ENCODE measurements at regions not wholly inside any gene's neighbourhood (a gene's known extent, or its start where the extent isn't known, plus 50 kb on each side); places are given as distances from the start of the nearest gene placed in this dataset.

DNA sequence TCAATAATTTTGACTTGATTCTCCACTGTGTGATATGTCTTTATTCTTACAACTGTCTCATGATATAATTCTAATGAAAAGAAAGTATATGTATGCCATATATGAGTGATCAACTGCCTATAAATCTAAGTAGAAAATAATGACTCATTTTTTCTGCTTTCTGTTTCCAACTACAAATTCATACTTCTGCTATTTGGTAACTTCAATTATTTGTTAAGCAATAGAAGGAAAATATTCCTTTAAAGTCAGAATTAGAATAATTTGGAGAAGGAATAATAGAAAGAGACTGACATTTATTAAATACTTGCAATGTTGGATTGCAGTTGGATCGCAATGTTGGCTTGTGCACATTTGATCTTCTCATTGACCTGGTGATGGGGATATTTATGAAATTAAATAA, 204.2 kb upstream of the PACRGL start:
- no peak for ATAC-seq
- no peaks in the 10 kb centered on the region for H3K27me3 ChIP-seq (ENCODE audit: control insufficient read depth in 2 of 2, insufficient read depth in 2 of 2, low read length in 2 of 2)
- H3K9ac ChIP-seq (ENCODE audit: insufficient read depth in 1 of 2, low read depth in 2 of 2, low read length in 2 of 2), result no peak overlapping the region
- no peaks in the 10 kb centered on the region for H3K9me3 ChIP-seq (replicated peaks; ENCODE audit: control insufficient read depth, insufficient read depth, low read depth, low read length)
- no peaks in the 10 kb centered on the region for H3K79me2 ChIP-seq (ENCODE audit: control insufficient read depth, insufficient read depth, low read length)
- no peak for FAIRE-seq
- H3K4me3 ChIP-seq, result no peak overlapping the region
- no peak overlapping the region for H3K27ac ChIP-seq (ENCODE audit: extremely low read depth, low read depth, low read length)
- no peak overlapping the region for H3K4me2 ChIP-seq (ENCODE audit: insufficient read depth, low read length)
- in situ Hi-C loops (cut with MboI) (no loop called here), intact Hi-C loops (cut with micrococcal nuclease) (no loop called here)
- ChIA-PET CTCF (ENCODE audit: low intra/inter-chr PET ratio) (no interaction called here), POLR2A (no interaction called here)
- no TSS peak for BruUV-seq (replicated peaks)
- H2AFZ ChIP-seq (ENCODE audit: low read depth, low read length), result no peak overlapping the region
- no peaks in the 10 kb centered on the region for H3K36me3 ChIP-seq (ENCODE audit: control insufficient read depth, insufficient read depth, low read length)
- no peak for DNase-seq (ENCODE audit: extremely low read depth in 1 of 4, low spot score in 3 of 4)
- H3K9me1 ChIP-seq (ENCODE audit: control insufficient read depth, insufficient read depth, low read length), result no peaks in the 10 kb centered on the region
- TF ChIP-seq SMAD1 (IDR thresholded peaks at IDR 0.05; ENCODE audit: low read depth, low read length, partially characterized antibody), result no peak
- TF ChIP-seq SREBF2 (CRISPR knock-in tag; IDR thresholded peaks at IDR 0.05), result no peak
- no peak for TF ChIP-seq TGIF2 (CRISPR knock-in tag; IDR thresholded peaks at IDR 0.05)
- no peak for TF ChIP-seq ZNF3 (CRISPR knock-in tag; IDR thresholded peaks at IDR 0.05)
- no peak for TF ChIP-seq KAT7 (CRISPR knock-in tag; IDR thresholded peaks at IDR 0.05; ENCODE audit: borderline replicate concordance)
- TF ChIP-seq ZNF347 (CRISPR knock-in tag; IDR thresholded peaks at IDR 0.05; ENCODE audit: low read depth), result no peak
- TF ChIP-seq CHD1 (IDR thresholded peaks at IDR 0.05; ENCODE audit: low read length), result no peak
- TF ChIP-seq MTF1 (CRISPR knock-in tag; IDR thresholded peaks at IDR 0.05; ENCODE audit: borderline replicate concordance), result no peak
- TF ChIP-seq, protein P1, sequence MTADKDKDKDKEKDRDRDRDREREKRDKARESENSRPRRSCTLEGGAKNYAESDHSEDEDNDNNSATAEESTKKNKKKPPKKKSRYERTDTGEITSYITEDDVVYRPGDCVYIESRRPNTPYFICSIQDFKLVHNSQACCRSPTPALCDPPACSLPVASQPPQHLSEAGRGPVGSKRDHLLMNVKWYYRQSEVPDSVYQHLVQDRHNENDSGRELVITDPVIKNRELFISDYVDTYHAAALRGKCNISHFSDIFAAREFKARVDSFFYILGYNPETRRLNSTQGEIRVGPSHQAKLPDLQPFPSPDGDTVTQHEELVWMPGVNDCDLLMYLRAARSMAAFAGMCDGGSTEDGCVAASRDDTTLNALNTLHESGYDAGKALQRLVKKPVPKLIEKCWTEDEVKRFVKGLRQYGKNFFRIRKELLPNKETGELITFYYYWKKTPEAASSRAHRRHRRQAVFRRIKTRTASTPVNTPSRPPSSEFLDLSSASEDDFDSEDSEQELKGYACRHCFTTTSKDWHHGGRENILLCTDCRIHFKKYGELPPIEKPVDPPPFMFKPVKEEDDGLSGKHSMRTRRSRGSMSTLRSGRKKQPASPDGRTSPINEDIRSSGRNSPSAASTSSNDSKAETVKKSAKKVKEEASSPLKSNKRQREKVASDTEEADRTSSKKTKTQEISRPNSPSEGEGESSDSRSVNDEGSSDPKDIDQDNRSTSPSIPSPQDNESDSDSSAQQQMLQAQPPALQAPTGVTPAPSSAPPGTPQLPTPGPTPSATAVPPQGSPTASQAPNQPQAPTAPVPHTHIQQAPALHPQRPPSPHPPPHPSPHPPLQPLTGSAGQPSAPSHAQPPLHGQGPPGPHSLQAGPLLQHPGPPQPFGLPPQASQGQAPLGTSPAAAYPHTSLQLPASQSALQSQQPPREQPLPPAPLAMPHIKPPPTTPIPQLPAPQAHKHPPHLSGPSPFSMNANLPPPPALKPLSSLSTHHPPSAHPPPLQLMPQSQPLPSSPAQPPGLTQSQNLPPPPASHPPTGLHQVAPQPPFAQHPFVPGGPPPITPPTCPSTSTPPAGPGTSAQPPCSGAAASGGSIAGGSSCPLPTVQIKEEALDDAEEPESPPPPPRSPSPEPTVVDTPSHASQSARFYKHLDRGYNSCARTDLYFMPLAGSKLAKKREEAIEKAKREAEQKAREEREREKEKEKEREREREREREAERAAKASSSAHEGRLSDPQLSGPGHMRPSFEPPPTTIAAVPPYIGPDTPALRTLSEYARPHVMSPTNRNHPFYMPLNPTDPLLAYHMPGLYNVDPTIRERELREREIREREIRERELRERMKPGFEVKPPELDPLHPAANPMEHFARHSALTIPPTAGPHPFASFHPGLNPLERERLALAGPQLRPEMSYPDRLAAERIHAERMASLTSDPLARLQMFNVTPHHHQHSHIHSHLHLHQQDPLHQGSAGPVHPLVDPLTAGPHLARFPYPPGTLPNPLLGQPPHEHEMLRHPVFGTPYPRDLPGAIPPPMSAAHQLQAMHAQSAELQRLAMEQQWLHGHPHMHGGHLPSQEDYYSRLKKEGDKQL (CRISPR knock-in tag; IDR thresholded peaks at IDR 0.05; ENCODE audit: borderline replicate concordance), result no peak
- TF ChIP-seq ZFP30 (CRISPR knock-in tag; IDR thresholded peaks at IDR 0.05; ENCODE audit: borderline replicate concordance), result no peak
- no peak for TF ChIP-seq SMC3 (conservative IDR thresholded peaks at IDR 0.05; ENCODE audit: insufficient read depth, low read depth, low read length)
- H3K4me1 ChIP-seq (replicated peaks in 1 of 2; ENCODE audit: control insufficient read depth in 2 of 2, insufficient read depth in 2 of 2, low read length in 2 of 2), result no peaks in the 10 kb centered on the region
- no peaks in the 10 kb centered on the region for H4K20me1 ChIP-seq (replicated peaks; ENCODE audit: control insufficient read depth, insufficient read depth, low read length)
- WGBS (ENCODE audit: insufficient coverage, low coverage, missing lambda C conversion rate), result 10% methylated on average over 1 of the region's 1 CpG
